ENCODE measurements at regions not wholly inside any gene's neighbourhood (a gene's known extent, or its start where the extent isn't known, plus 50 kb on each side); places are given as distances from the start of the nearest gene placed in this dataset.

- DNase-seq (ENCODE audit: low read depth, low spot score), result no peak
Measured at GRCh38 chr9:78788101-78788500, 491.2 kb downstream of the PSAT1 start.

DNA sequence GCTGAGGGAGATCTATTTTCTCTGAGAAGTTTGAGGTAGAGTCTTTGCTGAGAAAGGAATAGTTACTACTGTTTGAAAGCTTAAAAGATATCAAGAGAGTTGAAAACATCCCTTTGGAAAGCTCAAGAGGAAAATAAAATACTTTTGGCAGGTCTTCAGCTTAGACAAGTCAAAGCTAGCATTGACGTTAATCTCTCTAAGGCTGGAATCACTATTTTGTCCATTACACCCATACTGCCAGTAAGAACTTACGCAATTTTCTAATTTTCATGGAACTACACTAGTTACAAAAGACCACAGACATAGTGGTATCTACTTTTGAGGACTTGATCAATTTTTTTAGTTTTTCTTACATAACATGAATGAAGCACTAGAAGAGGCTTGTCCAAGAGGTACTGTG, 494.9 kb downstream of the PSAT1 start:
- DNase-seq (ENCODE audit: low read depth, low spot score), result no peak

- DNase-seq (ENCODE audit: low read depth, low spot score), result no peak
Measured at GRCh38 chr9:78792745-78793144, 495.8 kb downstream of the PSAT1 start.

DNA sequence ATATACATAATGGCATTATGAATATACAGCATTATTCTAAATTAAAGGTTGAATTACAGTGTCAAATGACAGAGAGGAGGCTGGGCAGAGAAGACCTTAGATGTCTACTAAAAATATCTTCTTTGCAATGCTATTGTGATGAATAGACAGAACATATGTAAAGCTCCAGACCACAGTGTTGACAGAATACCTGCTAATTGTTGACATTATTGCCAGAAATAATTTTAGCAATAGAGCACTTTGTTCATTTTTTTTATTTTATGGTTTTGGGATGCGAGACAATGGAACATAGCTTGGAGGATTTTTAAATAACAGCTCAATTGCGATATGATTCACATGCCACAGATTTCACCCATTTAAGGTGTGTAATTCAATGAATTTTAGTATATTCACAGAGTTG, 508.8 kb downstream of the PSAT1 start:
- no peak for DNase-seq (ENCODE audit: low read depth, low spot score)

DNA sequence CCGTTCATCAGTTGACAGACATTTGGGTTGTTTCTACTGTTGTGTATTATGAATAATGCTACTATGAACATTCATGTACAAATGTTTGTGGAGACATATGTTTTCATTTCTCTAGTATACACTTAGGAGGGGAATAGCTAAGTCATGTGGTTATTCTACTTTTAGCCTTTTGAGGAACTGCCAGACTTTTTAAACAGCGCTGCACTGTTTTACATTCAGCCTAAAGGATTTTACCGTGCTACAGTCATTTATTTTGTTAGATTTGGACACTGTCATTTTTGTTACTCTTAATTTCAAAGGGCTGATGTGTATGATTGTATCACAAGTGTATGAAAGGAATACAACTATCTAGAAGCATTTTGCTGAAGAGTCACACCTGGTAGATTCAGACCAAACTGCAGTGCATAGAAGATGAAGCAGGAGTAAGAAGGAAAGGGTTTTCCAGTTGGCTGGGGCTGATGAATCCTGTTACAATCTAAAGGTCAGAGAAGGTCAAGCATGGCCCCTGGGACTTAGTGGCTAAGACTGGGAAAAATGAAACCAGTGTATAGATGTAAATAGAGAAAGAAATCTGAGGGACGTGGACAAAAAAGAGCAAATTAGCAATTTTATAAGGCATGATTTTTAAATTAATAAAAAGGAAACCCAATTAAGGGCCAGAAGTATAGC, 509.7 kb downstream of the PSAT1 start:
- DNase-seq (ENCODE audit: low read depth, low spot score), result no peak

GRCh38 chr9:78807286-78807685, 510.4 kb downstream of the PSAT1 start:
- no peak for DNase-seq (ENCODE audit: low read depth, low spot score)

DNA sequence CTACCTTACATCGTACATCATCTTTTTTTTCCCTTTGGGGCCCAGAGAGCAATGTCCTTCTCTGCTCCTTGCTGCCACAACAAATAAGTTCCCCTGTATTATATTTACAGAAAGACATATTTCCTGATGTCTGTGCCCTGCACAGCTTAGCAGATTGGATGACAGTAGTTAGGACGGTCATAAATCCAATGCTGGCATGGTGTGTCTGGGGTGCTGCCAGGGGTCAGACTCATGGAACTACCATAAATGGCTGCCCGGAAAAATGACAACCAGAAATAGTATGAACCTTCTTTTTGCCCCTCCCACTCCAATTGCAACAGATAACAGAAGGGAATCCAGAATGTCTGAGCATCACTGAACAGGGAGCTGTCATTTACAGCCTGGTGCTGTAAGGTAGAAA, 511.1 kb downstream of the PSAT1 start:
- DNase-seq (ENCODE audit: low read depth, low spot score), result no peak

DNA sequence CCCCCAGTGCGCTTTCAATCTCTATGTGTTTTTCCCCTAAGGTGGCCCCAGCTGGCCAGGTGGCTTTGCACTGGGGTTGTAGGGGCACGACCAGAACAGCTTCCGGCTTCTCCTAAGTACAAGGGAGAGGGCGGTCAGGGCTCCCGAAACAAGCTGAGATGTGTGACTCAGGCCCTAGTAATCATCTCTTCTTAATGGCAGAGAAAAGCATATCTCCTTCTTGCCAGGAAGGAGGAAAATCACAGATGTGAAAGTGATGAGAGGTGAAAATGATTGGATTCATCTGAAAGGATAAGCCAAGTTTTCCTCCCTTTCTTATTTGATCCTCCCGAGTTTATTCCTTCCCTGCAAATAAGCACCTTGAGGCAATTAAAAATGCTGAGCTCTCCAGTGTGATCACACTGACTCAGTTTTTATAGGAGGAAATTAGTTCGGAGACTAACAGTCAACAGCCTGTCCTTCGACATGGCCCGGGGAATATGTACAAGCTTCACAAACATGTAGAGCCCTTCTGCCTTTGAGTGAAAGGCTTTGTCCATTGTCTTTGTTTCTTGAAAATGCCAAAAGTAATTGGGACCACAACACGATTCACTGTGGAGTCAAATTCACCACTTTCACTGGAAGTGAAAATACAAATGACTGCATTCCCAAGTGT, 514.8 kb downstream of the PSAT1 start:
- no peak for DNase-seq (ENCODE audit: low read depth, low spot score)

GRCh38 chr9:78812665-78813064, 515.7 kb downstream of the PSAT1 start:
- DNase-seq (ENCODE audit: low read depth, low spot score), result no peak

GRCh38 chr9:78813602-78814180, 516.8 kb downstream of the PSAT1 start:
- no peak for DNase-seq (ENCODE audit: low read depth, low spot score)

DNA sequence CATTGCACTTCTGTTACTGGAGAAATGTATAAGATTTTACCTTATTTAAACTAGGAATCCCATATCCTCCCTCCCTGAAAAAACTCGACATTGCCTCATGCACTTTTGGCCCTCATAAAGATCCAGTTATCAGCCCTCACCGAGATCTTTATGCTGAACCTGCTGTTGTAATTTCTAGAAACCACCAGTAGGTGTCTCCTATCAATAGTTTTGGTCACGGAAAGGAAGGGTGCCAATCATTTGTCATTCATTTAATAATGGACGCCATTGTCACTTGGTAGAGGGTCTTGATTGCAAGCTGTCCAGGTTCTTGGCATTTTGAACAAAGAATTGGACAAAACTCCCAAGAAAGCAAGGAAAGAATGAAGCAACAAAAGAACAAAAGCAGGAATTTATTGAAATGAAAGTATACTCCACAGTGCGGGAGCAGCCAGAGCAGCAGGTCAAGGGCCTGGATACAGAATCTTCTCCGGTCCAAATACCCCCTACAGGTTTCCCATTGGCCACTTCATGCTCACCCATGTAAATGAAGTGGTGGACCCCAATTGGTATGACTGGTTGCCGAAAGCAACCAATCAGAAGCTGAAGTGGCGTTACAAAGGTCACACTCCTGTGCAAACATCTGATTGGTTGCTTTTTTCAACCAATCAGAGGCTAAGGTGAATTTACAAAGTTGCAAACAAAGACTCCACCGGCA, 524.3 kb downstream of the PSAT1 start:
- DNase-seq (ENCODE audit: low read depth, low spot score), result no peak

DNA sequence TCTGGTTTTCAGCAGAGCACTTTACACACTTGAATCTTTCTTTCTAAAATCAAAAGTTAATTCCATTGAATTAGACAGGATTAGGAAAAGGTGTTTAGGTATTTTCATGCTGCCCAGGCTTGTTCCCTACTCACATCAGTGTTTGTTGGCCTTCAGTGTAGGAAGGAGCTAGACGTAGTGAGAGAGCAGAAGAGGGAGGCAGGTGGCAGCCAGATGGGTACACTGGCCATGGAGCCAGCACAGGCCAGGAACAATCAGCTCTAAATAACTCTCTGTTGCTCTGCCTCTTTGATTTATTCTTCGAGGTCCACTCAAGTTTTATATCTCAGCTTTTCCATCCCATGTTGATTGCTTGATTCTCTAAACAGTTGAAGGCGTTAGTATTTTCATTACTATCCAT, 529.6 kb downstream of the PSAT1 start:
- DNase-seq (ENCODE audit: low read depth, low spot score), result no peak

DNA sequence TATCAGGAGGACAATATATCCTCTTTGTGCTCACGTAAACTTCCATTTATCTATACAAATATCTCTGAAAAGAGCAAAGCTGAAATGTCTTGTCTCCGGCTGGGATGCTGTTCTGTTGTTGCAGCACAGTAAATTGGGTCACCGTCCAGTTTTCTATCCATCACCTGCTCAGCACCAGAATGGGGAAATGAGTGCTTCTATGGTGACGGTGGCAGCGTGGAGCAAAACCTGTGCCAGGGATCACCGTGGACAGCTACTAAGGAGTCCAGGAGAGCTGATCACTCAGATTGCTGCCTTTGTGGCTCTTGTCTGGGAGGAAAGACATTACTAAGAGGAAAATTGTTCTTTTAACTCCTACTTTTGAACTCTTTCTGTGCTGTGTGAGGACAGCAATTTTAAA, 531.6 kb downstream of the PSAT1 start:
- no peak for DNase-seq (ENCODE audit: low read depth, low spot score)

DNA sequence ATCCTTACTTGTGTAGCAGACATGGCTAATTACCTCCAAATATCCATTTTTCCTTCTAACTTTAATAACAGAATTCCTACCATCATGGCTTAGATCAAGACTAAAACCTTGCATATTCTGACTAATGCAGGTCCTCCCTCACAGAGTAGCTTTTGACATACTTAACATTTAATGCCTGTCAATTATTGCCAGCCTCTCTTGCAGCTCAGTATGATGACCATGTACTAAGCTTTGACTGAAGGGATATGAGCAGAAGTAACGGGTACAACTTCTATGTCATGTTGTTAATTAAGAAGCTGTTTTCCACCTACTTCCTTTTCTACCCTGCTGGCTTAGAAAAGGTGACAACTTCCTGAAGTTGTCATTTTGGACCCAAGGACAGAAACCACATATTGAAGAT, 533.4 kb downstream of the PSAT1 start:
- no peak for DNase-seq (ENCODE audit: low read depth, low spot score)

DNA sequence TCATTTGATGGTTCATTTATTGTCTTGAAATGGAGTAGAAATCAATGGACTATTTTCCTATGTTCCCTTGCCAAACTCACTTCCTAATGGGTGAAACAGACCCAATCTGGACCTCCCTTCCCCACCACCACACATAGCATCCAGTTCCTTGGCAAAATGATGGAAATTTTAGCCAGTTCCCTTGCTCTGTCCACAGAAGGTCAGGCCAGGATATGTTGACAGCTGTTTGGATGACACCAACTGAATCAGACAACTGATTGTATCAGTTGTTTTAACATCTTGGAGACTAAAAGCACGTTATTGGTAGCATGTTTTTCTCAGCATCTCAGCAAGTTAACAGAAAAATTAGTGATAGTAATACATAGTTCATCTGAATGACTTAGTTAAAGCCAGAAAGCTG, 534.8 kb downstream of the PSAT1 start:
- DNase-seq (ENCODE audit: low read depth, low spot score), result no peak

DNA sequence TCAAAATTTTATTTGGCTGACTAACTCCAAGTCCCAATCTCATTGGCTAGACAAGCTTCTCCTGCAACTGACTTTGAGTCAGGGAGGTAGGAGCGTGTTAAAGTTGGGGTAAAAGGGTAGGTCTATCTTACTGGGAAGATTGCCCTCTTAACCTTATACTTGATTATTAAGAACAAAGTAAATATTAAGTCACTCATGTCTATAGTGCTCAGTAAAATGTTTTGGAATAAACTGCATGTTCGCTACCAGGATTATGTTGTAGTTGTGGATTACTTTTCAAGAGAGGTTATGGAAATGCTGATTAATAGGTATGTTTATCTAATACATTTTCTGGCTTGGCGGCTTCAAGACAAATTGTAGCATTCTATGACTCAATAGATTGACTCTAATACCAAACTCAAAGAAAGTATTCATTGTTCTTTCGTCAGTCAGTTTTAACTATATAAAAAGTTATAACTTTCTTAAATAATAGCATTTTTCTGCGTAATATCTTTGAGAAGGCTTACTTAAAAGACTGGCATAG, 539.1 kb downstream of the PSAT1 start:
- no peak for DNase-seq (ENCODE audit: low read depth, low spot score)

DNA sequence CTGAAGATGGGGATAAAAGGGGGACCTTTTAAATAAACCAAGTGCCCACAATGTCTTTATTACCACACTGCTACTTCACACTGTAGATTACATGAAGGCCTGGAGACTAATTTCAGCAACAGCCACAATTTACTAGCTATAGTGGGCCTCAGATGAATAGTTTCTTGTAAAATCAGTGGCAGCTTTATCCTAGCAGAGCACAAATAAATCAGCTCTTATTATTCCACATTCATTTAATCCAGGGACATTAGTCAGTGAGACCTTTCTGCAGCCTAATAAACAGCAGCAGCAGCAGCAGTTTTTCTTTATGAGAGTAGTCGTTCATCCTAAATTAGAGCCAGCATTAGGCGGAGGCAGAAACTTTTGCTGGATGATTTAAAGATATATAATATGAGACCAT, 542.3 kb downstream of the PSAT1 start:
- no peak for DNase-seq (ENCODE audit: low read depth, low spot score)

DNA sequence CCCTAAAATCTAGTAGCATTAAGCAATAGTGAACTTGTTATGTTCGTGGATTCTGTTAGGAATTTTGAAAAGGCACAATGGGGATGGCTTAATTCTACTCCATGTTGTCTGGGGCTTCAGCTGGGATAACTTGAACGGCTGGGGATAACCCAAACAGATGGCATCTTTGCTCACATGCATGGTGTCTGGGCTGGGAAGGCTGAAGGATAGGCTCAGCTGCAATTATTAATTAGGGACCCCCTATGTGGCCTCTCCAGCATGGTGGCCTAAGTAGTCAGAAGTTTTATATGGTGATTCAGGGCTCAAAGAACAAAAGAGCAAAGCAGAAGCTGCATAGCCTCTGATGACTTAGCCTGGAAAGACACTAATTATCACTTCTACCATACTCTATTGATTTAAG, 551.1 kb downstream of the PSAT1 start:
- DNase-seq (ENCODE audit: low read depth, low spot score), result no peak

- DNase-seq (ENCODE audit: low read depth, low spot score), result no peak
Measured at GRCh38 chr9:78856144-78856543, 559.2 kb downstream of the PSAT1 start.

DNA sequence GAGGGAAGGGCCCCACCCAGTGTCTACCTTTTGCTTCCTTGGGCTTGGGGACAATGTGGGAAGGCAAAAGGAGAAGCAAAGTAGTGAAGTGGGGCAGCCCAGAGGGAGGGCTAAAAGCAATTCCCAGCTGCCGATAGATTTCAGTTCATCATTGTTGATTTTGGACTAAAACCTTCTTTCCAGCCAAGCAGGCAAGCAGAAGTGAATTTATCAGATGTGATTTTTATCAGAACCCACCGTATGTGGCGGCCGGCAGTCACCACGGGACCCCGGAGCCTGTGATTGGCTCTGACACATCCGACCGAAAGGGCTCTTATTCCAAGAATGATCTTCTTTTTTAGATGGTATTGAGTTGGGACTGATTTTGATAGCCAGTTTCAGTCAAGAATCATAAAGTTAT, 559.9 kb downstream of the PSAT1 start:
- DNase-seq (ENCODE audit: low read depth, low spot score), result no peak

DNA sequence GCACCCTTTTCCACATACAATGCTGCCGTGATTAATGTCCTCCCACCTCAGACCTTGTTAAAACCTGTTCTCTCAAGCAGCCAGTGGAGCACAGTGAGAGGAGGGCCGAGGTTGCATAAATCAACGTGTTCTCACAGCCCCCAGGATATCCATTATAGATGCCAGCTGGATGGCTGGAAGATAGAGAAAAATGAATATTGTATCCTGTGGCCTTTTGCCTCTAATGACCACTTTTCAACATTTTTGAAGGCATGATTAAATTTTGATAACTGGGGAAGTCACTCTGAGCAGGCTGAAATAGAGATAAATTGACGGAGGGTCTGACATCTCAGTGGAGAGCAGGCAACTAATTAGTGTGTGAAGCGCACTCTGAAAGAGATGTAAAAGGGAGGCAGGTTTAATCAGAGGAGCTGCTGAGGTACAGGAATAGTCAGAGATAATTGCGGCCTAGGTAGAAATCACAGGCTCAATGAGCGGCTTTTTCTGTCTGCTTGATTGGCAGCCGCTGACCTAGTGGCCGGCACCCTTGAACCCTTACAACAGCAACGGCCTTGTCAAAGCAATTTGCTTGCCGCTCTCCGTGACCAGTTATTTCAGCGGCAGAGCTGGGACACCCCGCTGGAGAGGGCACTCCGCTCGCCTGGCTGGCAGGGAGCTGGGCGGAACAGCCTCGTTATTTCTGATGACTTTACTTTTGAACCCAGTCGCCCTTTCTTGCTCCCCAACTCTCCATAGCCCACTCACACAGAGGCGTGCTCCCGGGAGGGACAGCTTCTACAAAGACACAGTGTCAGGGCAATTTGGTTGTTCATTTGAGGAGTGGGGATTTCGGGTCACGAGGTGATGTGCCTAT, 560.7 kb downstream of the PSAT1 start:
- no peak for DNase-seq (ENCODE audit: low read depth, low spot score)
